HCT116 (cell line): ENCODE measurements at regions not wholly inside any gene's neighbourhood (a gene's known extent, or its start where the extent isn't known, plus 50 kb on each side); places are given as distances from the start of the nearest gene placed in this dataset.
A peak's percentile ranks its signal among the peaks of the same experiment; 100 is the strongest.

Source experiments
- CBX3 ChIP-seq: IDR thresholded peaks from 2 replicates; pipeline ENCODE4 v1.6.1; 2012; ENCODE audit warnings: low read depth
- CEBPB ChIP-seq: IDR thresholded peaks from 2 replicates; pipeline ENCODE4 v1.6.1; 2012; ENCODE audit warnings: low read depth
- CTCF ChIP-seq, 3 experiments: fragments of 200-600 bp in 1 of 3; sonication (generic) in 1 of 3; IDR thresholded peaks in 2 of 3; conservative IDR thresholded peaks in 1 of 3; 2 replicates each; pipeline ENCODE4 v1.5.1; 2012 to 2017; ENCODE audit warnings: low read depth in 2 of 3, low read length in 2 of 3, antibody characterized with exemption in 1 of 3, borderline replicate concordance in 1 of 3, control low read depth in 1 of 3, mild to moderate bottlenecking in 1 of 3, mixed read lengths in 1 of 3, mixed run types in 1 of 3, moderate library complexity in 1 of 3; ENCODE audit not compliant: insufficient read depth in 1 of 3
- EGR1 ChIP-seq: IDR thresholded peaks from 2 replicates; pipeline ENCODE4 v1.6.1; 2012; ENCODE audit warnings: low read depth
- POLR2A ChIP-seq: IDR thresholded peaks from 2 replicates; pipeline ENCODE4 v1.7.0; 2011; ENCODE audit warnings: borderline replicate concordance; ENCODE audit not compliant: insufficient read depth, insufficient read length; ENCODE audit errors: extremely low read depth
- POLR2AphosphoS5 ChIP-seq: IDR thresholded peaks from 2 replicates; pipeline ENCODE4 v1.6.1; 2011; ENCODE audit warnings: mild to moderate bottlenecking, low read depth, low read length, moderate library complexity
- RAD21 ChIP-seq: IDR thresholded peaks from 2 replicates; pipeline ENCODE4 v1.6.1; 2012; ENCODE audit warnings: low read depth, mild to moderate bottlenecking
- REST ChIP-seq: IDR thresholded peaks from 2 replicates; pipeline ENCODE4 v1.6.1; 2012; ENCODE audit warnings: low read depth
- SP1 ChIP-seq: IDR thresholded peaks from 2 replicates; pipeline ENCODE4 v1.6.1; 2012; ENCODE audit warnings: low read depth
- YY1 ChIP-seq: IDR thresholded peaks from 2 replicates; pipeline ENCODE4 v1.6.1; 2011; ENCODE audit warnings: low read length, low read depth, moderate library complexity, mild to moderate bottlenecking; ENCODE audit not compliant: insufficient replicate concordance; ENCODE audit errors: extremely low read depth
- TF ChIP-seq, protein P1 (sequence below): IDR thresholded peaks from 2 replicates; pipeline ENCODE4 v1.6.1; 2012

- TF ChIP-seq REST (no peak), CTCF (IDR thresholded peaks at IDR 0.05 in 2 of 3, conservative IDR thresholded peaks at IDR 0.05 in 1 of 3; ENCODE audit: borderline replicate concordance in 1 of 3, insufficient read depth in 1 of 3, low read depth in 2 of 3, low read length in 2 of 3) (peak; percentile 34 to 64 (median 60); a peak in 5 of 6 replicates), EGR1 (no peak), CBX3 (no peak), YY1 (peak; percentile 25), CEBPB (no peak), POLR2A (no peak), POLR2AphosphoS5 (no peak), RAD21 (peak; percentile 56), SP1 (no peak)
- TF ChIP-seq, protein P1, sequence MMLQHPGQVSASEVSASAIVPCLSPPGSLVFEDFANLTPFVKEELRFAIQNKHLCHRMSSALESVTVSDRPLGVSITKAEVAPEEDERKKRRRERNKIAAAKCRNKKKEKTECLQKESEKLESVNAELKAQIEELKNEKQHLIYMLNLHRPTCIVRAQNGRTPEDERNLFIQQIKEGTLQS = no peak
Measured at GRCh38 chr12:90102957-90103652, 394.5 kb upstream of the ATP2B1 start.
